Hematopoietic multipotent progenitor cell treated with erythropoietin and hydrocortisone succinate and interleukin-3 and kit ligand, for 4 days (in vitro differentiated cells): ENCODE measurements at regions not wholly inside any gene's neighbourhood (a gene's known extent, or its start where the extent isn't known, plus 50 kb on each side); places are given as distances from the start of the nearest gene placed in this dataset.

Source experiments
- DNase-seq: peaks from one replicate; pipeline ENCODE4 v3.0.0-alpha.2; 2015

- DNase-seq = no peak
These were observed 457.2 kb upstream of the MEX3C start for GRCh38 chr18:51654488-51655326.

DNA sequence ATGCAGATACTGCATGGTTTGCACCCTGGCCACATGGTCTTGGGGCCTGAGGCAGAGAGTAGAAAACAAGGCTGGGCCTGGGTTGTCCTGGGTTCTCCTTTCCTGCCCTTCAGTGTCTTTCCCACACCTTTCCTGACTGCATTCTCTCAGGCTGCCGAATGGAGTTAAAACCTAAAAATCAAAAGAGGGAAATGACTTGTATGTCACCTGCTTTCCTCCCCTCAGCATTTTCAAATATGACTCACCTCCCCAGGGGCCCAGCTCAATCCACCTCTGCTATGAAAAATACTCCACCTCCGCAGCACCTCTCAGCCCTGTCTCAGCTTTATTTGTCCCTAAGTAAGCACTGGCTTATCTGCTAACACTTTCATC, 457.8 kb upstream of the MEX3C start:
- DNase-seq = no peak

DNA sequence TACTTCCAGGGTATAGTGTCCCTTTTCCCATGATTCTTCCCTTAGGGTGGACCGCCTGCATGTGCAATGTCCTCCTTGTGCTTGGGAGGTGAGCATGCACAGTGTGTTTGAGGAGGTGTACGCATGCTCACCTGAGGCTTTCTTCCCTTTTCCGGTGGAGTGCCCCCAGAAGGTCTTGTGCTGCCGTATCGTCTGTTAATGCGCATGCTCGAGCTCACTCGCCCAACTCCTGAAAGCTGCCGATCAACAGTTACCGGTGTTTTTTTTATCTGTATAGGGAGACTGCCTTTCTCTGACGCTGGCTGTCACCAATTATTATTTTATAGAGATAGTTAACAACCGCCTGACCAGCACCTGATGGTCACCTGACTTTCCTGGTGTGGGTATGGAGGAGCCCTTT, 458.8 kb upstream of the MEX3C start:
- no peak for DNase-seq

DNA sequence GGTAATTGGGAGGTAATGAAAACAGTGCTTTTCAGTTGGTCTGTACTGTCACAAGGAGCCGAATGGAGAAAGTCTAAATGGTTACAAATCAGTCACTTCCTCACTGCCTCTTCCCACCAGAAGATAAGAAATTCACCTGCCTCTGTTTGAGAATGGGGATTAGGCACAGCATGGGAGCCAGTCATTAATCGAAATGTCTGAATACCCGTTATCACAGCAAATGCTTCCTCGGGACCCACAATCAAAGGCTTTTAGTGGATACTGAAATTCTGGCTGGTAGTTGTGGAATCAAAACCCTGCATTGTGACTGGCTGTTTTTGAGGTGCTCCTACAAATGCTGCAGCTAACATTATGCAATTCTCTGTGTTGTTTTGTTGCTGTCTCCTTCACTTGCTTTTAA, 461.0 kb upstream of the MEX3C start:
- DNase-seq = no peak

DNA sequence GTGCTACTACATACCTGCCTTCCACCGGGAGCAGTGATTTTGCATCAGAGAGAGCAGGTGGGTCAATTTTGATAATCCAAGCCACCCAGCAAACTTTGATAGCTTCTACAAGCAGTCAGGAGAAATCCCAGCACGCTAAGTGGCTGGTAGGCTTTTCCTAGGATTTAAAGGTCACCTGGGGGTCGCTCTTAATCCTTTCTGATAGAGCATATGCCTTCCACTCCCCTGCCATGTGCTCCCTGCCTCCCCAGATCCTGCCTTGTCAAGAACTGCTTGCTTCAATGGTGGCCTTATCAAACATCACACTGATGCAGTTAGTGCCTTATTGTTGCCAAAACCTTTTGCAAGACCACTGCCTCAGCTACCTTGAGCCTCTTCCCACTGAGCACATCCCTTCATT, 462.3 kb upstream of the MEX3C start:
- no peak for DNase-seq

DNA sequence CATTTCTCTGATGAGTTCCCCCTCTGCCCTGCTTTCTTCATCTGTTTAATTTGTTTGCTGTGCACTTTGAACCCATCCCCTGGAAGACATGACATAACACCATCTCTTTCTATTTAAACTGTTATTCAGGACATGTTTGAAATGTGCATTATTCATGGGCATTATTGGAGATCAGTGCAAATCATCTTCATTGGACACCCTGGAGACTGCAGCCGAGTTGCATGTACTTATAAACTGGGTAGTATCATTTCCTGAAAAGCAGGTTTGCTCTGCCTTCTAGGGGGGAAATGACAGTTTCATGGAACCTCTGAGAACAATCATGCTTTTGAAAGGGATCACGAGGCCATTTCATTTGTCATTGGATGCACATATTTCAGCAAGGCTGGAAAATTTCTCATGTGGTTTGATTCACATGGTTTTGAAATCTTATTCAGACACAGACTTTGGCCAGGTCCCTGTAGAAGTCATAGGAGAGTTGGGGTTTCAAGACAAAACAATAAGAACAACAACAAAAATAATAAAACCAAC, 462.8 kb upstream of the MEX3C start:
- no peak for DNase-seq

GRCh38 chr18:51664236-51664635, 466.8 kb upstream of the MEX3C start:
- no peak for DNase-seq

- no peak for DNase-seq
These were observed 469.3 kb upstream of the MEX3C start for GRCh38 chr18:51666763-51667191.

GRCh38 chr18:51668101-51668500, 470.6 kb upstream of the MEX3C start:
- peak; percentile 75 for DNase-seq

DNA sequence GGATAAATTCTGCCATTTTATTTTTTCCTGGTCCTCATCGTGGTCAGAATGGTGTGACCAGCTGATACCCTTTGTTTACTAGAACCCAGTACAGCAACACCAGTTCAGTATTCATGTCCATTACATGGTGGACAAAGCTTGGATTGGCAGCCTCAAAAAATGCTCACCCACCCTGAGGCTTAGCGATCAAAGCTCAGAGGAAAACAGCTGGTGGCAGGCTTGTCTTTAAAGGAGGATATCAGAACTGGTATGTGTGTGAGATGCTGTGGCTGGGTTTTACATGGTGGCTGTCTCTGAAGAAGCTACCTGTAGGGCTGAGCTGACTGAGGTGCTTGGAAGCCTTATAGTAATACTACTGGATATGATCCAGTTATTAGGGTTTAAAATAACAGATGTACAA, 471.1 kb upstream of the MEX3C start:
- no peak for DNase-seq

GRCh38 chr18:51686590-51686989, 489.1 kb upstream of the MEX3C start:
- no peak for DNase-seq

DNA sequence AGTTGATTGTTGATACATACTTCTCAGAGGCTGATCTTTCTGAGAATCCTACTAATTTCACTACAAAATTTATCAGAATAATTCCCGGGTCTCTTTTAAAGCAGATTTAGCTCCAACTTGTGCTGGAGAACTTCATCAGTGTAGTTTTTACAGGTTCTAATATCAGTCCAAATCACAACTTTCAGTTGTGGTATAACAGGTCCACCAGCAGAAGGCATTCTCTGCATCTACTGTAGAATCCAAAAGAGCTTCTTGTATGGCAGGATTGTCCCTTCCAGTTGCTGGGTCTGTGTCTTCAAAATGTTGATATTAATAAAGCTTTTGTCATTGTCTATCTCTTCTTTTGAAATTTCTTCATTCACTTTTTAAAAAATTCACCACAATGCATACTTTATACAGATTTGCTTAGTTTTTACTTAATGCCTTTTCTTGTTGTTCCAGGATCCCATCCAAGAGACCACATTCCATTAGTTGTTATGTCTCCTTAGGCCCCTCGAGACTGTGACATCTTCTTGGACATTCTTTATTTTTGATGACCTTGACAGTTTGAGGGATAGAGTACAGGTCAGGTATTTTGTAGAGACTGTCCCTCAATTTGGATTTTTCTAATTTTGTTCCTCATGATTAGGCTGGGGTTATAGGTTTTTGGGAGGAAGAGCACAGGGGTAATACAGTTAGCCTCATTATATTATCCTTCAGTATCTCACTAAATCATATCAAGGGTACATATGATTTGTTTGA, 490.5 kb upstream of the MEX3C start:
- DNase-seq = no peak

- no peak for DNase-seq
These were observed 495.1 kb upstream of the MEX3C start for GRCh38 chr18:51692612-51693011.

- no peak for DNase-seq
These were observed 513.9 kb upstream of the MEX3C start for GRCh38 chr18:51711298-51711889.

- DNase-seq = no peak
These were observed 515.3 kb upstream of the MEX3C start for GRCh38 chr18:51712821-51713220.

- no peak for DNase-seq
These were observed 518.8 kb upstream of the MEX3C start for GRCh38 chr18:51716277-51716676.

DNA sequence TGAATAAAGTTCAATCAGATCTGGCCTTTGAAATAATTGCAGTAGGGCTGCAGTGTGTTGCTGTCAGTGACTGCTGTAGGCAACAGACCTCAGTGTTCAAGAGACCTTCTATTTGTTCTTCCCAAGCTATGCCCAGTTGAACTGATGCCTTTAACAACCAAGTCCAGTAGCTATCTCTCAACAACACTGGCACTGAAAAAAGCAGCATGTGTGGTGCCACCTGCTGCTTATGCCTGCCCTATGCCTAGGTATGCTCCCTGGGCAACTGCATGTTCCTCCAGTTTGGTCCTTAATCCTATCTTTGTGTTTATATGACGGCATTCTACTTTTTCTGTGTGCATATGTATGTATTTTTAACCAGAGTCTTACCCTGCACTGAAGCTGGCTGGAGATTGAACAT, 523.9 kb upstream of the MEX3C start:
- no peak for DNase-seq

- no peak for DNase-seq
These were observed 524.5 kb upstream of the MEX3C start for GRCh38 chr18:51721996-51722395.

- DNase-seq = no peak
These were observed 527.6 kb upstream of the MEX3C start for GRCh38 chr18:51724790-51725721.

DNA sequence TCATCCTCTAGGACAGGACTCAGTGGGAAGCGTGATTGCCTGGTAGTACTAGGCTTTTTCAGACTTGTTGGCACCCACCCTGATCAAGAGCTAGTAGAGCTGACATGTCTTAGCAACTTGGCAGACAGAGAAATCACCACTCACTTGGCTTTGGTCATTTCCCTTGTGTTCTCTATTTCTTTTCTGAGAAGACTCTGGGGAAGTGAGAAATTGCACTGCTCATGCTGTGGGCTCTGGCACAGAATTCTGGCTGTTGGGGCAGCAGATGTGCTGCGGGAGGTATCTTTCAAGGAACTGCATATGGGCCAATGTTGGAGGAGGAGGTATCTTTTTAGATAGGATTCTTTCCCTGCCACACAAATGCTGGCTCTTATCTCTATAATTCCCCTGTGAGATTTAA, 529.1 kb upstream of the MEX3C start:
- no peak for DNase-seq

DNA sequence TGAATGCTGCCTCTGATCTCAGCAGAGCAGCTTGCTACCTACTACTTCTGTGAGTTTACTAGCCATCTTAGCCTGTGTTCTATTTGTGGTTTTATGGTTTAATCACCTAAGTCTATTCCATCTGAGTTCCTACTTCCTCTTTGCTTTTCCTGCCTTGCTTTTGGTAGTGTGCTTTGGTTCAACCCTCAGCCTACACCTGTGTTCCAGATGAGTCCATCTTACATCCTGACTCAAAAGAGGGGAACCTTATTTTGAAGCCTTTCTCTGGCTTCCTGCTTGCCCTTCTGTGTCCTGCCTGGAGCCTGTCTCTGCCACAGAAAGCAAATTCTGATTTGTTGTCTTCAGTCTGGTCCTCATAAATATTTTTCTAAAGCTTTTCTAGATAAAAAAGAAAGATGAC, 530.3 kb upstream of the MEX3C start:
- no peak for DNase-seq

- no peak for DNase-seq
These were observed 533.6 kb upstream of the MEX3C start for GRCh38 chr18:51731070-51731469.

- DNase-seq = no peak
These were observed 537.1 kb upstream of the MEX3C start for GRCh38 chr18:51734576-51734975.
